ENCODE measurements at regions not wholly inside any gene's neighbourhood (a gene's known extent, or its start where the extent isn't known, plus 50 kb on each side); places are given as distances from the start of the nearest gene placed in this dataset.

DNA sequence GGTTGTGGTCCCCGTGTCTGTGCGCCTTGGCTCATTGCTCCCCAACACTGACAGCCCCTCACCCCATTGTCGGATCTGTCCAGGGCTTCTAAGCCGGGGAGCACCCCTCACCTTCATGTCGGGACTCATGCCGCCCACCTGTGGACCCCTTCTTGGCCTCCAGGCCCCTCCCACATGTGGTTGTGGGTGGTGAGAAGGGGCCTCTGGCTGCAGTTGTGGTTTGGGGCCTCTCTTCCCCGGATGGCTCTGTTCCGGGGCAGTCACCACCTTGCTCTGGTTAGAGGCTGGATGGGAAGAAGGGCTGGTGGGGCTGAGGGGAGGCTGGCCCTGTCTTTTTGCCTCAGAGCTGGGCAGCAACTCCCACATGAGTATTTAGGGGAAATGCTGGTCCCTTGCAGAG lies 158.6 kb upstream of the C1orf174 start:
- TF ChIP-seq POLR2AphosphoS5 (IDR thresholded peaks at IDR 0.05) (no peak), EP300 (IDR thresholded peaks at IDR 0.05) (no peak)
- TF ChIP-seq, protein P1, sequence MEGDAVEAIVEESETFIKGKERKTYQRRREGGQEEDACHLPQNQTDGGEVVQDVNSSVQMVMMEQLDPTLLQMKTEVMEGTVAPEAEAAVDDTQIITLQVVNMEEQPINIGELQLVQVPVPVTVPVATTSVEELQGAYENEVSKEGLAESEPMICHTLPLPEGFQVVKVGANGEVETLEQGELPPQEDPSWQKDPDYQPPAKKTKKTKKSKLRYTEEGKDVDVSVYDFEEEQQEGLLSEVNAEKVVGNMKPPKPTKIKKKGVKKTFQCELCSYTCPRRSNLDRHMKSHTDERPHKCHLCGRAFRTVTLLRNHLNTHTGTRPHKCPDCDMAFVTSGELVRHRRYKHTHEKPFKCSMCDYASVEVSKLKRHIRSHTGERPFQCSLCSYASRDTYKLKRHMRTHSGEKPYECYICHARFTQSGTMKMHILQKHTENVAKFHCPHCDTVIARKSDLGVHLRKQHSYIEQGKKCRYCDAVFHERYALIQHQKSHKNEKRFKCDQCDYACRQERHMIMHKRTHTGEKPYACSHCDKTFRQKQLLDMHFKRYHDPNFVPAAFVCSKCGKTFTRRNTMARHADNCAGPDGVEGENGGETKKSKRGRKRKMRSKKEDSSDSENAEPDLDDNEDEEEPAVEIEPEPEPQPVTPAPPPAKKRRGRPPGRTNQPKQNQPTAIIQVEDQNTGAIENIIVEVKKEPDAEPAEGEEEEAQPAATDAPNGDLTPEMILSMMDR (IDR thresholded peaks at IDR 0.05): no peak
